VCaP (cell line): ENCODE measurements at regions not wholly inside any gene's neighbourhood (a gene's known extent, or its start where the extent isn't known, plus 50 kb on each side); places are given as distances from the start of the nearest gene placed in this dataset.

Experiments
- H3K27ac ChIP-seq: fragments of 450-650 bp; 2 replicates; pipeline ENCODE4 v1.5.1; 2017
- TF ChIP-seq, protein P1 (sequence below): fragments of 450-650 bp; conservative IDR thresholded peaks from 2 replicates; pipeline ENCODE4 v1.5.1; 2017; ENCODE audit warnings: mild to moderate bottlenecking, moderate library complexity

- H3K27ac ChIP-seq = no peak overlapping the region
- TF ChIP-seq, protein P1, sequence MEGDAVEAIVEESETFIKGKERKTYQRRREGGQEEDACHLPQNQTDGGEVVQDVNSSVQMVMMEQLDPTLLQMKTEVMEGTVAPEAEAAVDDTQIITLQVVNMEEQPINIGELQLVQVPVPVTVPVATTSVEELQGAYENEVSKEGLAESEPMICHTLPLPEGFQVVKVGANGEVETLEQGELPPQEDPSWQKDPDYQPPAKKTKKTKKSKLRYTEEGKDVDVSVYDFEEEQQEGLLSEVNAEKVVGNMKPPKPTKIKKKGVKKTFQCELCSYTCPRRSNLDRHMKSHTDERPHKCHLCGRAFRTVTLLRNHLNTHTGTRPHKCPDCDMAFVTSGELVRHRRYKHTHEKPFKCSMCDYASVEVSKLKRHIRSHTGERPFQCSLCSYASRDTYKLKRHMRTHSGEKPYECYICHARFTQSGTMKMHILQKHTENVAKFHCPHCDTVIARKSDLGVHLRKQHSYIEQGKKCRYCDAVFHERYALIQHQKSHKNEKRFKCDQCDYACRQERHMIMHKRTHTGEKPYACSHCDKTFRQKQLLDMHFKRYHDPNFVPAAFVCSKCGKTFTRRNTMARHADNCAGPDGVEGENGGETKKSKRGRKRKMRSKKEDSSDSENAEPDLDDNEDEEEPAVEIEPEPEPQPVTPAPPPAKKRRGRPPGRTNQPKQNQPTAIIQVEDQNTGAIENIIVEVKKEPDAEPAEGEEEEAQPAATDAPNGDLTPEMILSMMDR = no peak
These were observed 140.3 kb upstream of the VANGL1 start for GRCh38 chr1:115501476-115501875.

DNA sequence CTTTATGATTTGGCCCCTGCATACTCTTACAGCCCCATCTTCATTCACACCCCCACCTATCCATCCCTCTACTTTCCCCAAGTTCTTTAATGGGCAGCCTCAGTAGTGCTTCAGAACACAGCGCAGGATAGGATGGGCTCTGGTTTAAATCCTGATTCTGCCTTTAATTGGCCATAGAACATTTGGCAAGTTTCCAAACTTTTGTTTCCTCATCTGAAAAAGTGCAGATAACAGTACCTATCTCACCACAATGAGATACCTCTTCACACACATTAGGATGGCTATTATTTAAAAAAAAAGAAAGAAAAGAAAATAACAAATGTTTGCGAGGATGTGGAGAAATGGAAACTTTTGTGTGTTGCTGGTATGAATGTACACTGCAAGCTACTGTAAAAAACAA is 142.5 kb upstream of the VANGL1 start:
- TF ChIP-seq, protein P1 = no peak

DNA sequence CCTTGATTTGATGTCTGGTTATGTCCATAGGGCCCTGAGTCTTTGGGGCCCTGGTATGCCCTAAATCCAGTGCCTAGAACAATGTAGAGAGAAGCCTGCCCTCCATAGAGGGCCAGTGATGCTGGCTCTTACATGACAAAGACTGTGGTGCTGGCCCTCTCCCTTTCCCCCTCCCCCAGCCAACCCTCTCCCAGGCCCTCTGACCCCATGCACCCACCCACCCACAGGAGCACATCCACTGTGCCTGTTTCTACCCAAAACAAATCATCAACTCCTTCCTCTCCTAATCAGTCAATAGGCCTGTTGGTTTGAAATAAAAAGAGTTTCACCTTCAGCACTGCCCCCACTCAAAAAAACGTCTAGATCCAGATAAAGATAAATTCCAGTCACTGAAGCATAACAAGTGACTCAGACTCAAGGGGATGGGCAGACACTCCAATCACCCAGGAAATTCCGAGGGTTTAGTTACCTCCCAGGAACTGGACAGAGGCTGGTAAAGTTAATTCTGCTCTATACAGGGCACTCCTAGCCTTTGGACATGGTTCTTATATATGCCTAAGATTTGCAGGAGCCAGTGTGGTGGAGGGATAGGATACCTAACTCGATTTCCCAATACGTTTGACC is 144.8 kb upstream of the VANGL1 start:
- TF ChIP-seq, protein P1 = no peak
- no peak overlapping the region for H3K27ac ChIP-seq

More for the DNA sequence above, 142.5 kb upstream of the VANGL1 start:
- H3K27ac ChIP-seq = no peak overlapping the region

DNA sequence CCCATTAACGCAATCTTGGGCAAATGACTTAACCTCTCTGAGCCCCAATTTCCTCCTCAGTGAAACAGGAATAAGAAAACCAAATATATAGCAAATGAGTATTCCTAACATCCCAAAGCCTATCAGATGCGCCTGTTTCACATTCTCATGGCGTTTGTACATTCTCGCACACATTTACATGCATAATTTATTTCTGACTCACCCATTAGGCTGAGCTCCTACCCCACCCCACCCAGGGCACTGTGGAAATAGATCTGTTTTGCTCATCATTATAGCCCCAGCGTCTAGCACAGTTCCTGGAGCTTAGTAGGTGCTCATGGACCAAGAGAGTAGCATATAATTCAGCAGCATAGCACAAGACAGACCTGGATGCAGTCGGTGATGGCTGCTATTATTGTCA is 146.1 kb upstream of the VANGL1 start:
- H3K27ac ChIP-seq = no peak overlapping the region
- TF ChIP-seq, protein P1 = no peak

- TF ChIP-seq, protein P1 = no peak
- H3K27ac ChIP-seq = no peak overlapping the region
These were observed 146.7 kb upstream of the VANGL1 start for GRCh38 chr1:115495111-115495510.

DNA sequence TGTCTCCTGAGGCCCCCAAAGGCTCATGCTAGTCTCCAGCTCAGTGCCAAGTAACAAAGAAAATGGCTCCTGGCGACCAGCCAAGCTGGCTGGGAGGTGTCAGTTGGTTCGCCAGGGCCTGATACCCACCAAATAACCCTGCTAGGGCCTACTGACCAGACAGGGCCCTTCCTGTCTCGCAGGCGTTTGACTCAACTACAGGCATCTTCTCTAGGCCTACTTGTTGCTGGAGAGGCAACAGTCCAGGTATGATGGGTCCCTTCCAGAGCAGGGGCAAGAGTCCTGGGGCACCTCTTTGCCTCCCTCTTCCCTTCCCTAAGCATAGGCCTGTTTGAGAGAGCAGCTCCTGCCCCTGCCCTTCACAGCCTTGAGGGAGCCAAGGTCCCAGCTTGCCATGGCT is 147.9 kb upstream of the VANGL1 start:
- TF ChIP-seq, protein P1 = no peak
- no peak overlapping the region for H3K27ac ChIP-seq

DNA sequence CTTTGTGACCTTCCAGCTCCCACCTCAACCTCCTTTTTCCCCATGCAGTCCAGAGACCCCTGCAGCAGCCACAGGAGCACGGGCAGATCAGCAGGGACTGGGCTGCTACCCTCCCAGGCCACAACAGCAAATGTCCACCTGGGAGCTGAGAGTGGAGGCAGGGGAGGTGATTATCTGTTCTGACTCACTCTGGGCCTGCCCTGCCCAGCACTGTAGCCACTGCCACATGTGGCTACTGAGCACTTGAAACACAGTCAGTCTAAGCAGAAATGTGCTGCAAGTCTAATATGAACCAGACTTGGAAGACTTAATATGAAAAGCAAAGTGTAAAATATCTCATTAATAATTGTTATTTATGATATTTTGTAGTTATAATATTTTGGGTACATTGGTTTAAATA is 148.9 kb upstream of the VANGL1 start:
- no peak overlapping the region for H3K27ac ChIP-seq
- TF ChIP-seq, protein P1 = no peak
